GM19025 (cell line): ENCODE measurements at regions not wholly inside any gene's neighbourhood (a gene's known extent, or its start where the extent isn't known, plus 50 kb on each side); places are given as distances from the start of the nearest gene placed in this dataset.
"Not testable (repeated sequence)": the region's sequence is repeated elsewhere in the genome, so short reads cannot be mapped to it uniquely, and the experiment has no call there.

ENCODE experiments used
- ATAC-seq: cut with Tn5 transposase; IDR thresholded peaks from one replicate; pipeline ENCODE4 v1.9.1; 2021; ENCODE audit warnings: mild to moderate bottlenecking, low read depth, moderate library complexity; ENCODE audit not compliant: unreplicated experiment

DNA sequence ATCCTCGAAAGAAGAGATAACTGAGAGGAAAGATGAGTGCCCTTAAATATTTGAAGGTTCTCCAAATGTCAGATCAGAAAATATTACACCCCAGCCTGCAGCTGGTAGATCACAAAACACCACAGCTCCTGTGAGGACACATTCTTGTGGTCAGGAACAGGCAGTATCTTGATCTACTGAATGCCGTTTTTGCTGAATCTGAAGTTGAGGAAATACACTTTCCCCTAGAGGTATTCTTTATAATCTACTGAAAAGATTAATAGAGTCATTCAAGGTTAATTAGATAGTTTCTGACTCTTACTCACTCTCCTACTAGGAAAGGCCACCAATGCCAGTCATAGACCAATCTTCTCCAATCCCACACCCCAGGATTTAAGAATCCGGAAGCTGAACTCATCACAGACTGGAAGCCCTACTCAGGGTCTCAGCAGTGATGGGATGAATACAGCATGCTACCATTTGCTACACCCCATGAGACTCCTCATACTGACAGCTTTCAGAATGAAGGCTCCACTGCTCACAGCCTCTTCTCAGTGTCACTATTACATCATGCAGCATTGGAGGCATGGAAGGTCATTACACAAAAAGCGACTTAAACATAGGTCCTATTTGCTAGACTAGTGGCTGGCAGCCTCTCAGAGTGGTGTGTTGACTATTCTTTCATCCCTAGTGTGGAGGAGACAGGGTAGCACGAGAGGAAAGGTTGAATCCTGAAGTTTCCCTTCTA, 143.9 kb upstream of the SLC1A3 start:
- ATAC-seq: no peak

DNA sequence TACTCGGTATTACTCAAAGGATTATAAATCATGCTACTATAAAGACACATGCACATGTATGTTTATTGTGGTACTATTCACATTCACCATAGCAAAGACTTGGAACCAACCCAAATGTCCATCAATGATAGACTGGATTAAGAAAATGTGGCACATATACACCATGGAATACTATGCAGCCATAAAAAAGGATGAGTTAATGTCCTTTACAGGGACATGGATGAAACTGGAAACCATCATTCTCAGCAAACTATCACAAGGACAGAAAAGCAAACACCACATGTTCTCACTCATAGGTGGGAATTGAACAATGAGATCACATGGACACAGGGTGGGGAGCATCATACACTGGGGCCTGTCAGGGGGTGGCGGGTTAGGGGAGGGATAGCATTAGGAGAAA, 130.5 kb upstream of the SLC1A3 start:
- ATAC-seq: not testable (repeated sequence)

DNA sequence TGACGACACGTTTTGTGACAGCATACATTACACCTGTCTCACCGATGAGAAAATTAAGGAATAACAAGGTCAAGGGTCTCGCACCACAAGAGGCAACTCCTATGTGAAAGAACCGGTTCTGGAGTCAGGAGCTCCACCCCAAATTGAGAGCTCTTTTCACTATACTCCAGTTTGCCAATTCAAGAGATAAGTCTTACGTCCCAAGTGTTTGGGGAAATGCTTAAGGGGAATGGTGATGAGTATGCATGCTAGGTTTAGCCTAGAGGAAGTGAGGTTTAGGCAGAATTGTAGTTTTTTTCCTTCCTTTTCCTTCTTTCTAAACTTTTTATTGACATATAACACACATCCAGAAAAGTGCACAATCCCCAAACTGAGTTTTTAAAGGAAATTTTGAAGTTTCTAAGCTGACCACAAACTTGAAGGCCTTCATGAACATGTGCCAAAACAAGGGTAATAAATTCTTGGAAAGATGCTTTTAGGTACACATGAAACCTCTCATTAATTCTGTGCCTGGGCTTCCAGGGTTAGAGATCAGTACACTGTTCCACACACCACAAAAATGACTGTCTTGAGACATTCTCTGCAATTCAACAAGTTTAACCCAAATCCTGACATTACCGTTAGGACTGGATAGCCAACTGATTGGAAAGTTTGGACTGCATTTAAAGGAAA, 127.6 kb upstream of the SLC1A3 start:
- ATAC-seq: no peak

DNA sequence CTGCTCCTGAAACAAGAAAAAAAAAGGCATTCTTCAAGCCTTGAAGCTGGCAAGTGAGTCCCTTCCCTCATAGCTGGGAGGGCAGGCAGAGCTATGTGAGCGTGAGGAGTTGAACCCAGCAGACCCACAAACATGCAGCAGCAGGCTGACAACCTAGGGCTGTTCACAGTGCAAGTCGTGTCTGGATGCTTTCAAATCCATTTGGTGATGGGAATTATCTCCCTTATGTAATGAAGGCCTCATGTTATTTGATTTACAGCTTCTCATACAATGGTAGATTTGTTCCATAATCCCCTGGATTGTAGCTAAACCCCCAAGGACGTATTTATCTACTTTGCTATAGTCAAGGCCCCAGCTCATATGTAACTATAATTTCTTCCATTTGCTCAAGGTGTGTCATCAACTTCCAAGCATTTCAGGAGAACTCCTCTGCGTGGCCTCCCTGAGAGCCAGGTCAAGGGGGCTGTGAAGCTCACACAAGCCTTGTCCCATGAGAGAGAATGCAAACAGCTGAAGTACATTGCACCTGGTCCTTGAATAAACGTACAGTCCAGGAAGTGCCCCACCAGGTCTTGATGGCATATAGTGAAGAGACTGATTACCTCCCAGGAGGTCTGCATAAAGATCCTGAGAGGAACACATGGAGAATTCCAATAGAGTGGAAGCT, 124.8 kb upstream of the SLC1A3 start:
- no peak for ATAC-seq

DNA sequence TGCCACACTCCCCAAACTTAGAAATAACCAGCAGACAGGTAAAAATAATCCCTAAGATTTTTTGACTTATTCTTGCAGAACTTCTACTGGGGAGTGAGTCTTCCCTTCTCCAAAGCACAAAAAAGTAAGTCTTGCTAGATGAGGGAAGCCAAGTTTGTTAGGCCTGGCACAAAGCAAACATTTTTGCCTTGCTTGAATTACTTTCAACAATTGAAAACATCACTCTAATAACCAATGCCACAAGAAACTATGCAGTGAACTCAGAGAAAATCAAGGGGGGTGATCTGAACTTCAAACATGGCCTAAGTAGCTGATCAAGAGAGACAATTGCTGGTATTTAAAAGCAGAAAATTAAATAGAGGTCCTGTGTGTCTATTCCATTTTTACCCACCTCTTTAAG, 123.6 kb upstream of the SLC1A3 start:
- no peak for ATAC-seq

DNA sequence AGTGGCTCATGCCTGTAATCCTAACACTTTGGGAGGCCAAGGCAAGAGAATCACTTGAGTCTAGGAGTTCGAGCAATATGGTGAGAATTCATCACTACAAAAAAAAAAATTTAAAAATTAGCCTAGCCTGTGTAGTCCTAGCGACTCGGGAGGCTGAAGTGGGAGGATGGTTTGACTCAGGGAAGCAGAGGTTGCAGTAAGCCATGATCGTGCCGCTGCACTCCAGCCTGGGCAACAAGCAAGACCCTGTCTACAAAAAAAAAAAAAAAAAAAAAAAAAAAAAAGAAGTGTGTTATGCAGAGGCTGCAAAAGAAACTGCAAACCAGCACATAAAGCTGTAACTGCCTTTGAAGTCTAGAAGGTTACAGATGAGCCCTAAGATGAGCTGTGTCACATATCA, 116.9 kb upstream of the SLC1A3 start:
- no peak for ATAC-seq

DNA sequence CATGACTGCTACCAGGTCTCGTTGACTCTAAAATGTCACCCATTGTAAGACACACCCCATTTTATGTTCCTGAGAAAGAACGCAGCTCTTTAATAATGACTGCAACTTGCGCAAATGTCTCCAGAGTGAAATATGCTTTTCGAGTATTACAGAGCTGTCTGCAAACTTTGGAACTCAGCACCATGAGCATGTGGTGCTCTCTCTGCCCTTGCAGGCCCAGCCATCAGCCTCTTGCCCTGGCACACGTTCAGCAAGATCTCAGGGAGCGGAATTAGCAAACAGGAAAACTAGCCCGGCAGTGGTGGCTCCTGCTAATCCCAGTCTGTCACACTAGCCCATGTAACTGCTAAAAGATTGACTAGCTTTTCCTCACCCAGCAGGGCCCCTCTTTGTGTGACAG, 114.5 kb upstream of the SLC1A3 start:
- ATAC-seq: no peak

DNA sequence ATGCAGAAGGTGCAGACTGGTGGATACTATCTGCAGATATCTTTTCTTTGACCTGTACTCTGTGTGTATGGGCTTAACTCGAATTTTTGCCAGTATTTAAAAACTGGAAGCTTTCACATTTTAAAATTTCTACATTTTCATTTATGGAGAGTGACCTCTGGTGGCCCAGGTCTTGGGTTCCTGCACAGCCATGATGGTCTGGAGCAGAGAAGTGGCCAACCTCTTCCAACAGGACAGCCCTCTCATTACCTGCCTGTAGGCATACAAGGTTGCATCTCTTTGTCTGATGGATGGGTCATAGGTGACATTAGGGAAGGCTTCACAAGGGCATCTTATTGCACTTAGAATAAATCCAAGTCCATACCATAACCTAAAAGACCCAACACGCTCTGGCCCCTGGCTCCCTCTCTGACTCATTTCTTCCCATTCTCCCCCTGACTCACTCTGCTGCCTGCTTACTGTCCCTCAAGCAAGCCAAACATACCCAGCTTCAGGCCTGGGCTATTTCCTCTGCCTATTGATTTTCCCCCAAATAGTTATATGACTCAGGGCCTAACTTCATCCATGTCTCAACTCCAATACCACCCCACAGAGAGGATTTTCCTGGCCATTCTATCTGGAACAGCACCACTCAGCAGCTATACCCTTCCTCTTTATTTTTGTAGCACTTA, 113.3 kb upstream of the SLC1A3 start:
- ATAC-seq: no peak

DNA sequence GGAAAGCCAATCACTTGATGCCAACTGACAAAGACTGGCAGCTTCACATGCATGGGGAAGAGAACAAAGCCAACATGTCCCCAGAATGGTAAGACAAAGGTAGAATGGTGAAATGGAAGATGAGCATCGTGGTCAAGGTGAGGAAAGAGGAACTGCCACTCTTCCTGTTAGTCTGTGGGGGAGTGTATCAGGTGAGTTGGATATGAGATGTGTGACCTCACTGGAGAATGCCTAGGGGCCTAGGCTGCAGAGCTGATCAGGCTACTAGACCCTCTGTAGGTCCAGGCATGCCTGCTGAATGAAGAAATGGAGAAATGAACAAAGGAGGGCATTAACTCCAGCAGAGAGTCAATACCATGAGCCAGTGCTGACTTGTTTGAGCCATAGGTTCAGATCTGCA, 112.4 kb upstream of the SLC1A3 start:
- ATAC-seq: no peak

DNA sequence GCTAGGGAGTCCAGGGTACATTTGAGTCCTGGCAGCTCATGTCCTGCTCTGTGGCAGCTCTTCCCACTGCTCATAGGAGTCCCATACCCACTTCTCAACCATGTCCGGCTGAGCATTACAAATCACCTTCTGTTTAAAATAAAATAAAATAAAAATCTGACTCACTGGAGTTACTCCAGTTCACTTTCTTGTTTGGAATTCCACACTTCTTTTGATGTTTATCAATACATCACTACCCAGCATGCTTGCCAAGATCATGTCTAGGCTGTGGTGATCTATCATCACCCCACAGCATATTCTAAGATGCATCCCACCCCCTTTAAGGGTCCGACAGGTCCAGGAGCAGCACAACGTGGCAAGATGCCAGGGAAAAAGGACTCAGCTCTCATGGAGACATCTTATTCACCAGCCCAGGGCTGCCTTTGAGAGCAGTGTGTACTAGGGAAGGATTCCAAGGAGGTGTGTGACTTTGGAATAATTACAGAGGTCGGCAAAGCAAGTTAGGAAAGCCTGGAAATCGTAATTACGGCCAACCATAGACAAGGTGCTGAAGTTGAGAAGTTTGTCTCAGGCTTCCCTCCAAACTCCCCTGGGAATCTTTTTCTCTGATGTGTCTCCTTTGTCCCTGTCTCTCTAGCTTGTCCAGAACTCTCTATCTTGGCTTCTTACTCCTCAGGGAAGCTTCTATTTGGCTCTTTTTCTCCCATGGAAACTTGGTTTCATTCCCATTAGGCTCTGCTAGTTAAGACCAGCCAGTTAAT, 111.4 kb upstream of the SLC1A3 start:
- no peak for ATAC-seq

DNA sequence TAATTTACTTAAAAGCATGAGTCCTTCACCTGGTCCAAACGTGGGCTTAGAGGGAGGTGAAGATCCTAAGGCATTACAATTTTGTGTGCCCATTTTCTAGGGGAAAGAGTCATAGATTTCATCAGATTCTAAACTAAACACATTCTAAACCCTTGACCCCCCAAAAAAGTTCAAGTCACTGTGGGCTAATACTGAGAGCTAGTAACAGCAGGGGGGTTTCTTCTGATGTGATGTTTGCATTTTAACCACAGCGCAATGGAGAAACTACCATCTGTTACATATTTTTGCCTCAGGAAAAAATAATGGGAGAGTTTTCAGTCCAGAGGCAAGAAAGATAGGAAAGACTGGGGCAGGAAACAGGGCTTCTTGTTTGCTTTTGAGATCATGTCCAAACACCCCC, 110.8 kb upstream of the SLC1A3 start:
- no peak for ATAC-seq

DNA sequence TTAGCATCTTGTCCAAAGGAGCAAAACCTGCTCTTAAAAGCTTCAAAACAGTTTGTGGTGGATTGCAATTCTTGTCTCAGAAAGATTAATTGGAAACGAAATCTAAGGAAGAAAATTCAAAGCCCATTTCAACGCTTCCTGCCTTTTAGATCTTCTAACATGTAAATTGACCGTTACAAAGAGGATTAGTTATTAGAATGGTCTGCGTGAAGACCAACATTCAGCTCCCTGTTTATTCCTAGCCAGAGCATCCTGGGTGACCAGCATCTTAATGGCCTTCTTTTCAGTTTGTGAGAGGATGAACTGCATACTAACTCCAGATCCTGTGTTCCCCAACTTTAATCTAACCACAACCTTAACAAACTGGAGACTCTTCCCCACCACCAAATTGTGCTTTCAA, 109.9 kb upstream of the SLC1A3 start:
- no peak for ATAC-seq

DNA sequence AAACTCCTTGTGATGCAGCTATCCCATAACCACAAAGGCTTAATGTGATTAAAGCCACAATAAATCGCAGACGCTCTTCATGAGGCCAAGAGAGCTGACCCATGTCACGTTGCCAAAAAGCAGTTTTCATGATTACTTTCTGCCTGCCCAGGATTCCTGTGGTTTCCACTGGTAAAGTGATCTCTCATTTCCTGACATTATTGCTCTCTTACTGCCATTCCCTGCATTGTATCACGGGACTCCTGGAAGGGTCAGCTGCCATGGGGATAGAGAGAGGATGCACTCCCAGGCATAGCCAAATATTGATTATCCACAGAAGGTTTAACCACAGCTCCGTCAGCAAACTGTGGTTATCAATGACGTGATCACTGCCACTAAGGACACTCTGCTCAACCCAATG, 103.8 kb upstream of the SLC1A3 start:
- ATAC-seq: no peak

DNA sequence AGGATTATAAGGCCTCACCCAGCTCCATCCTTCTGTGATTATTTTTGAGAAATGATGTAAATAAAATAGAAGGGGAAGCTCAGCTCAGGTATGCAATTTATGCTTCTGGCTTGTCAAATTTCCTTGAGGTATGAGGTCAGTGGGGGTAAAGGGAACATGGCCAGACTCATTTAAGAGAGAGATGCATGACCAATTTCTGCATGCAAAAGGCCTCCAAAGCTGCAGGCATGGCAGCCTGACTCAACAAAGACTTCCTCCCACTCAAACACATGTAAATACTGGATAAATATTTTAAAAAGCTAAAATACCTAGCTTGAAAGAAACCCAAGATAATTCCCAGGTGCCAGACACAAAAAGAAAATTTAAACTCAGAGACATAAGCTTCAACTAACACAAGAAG, 101.4 kb upstream of the SLC1A3 start:
- no peak for ATAC-seq

DNA sequence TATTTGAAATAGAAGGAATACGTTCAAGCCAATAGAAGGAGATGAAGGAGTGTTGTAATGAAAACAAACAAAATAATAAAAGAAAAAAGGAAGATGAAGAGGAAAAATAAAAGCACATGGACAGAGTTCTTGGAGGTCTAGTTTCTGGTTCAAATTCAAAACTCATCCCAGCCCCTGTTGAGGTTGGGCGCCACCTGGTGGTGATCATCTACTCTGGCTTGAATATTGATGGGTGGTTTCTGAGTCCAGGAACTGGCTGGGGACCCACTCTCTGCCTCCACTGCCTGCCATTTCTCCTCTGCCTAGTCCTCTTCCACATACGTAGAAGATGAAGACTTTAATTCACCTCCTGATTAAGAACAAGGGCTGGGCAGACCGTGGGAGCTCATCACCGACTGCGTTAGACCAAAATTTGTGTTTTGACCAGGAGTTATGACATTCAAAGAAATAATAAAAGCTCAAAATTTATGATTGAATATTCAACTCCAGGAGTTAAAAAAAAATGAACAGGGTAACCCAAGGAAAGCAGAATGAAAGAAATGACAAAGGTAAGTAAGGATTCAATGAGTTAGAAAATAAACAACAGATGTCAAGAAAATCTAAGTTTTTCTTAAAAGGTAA, 99.0 kb upstream of the SLC1A3 start:
- peak; percentile 66 for ATAC-seq

DNA sequence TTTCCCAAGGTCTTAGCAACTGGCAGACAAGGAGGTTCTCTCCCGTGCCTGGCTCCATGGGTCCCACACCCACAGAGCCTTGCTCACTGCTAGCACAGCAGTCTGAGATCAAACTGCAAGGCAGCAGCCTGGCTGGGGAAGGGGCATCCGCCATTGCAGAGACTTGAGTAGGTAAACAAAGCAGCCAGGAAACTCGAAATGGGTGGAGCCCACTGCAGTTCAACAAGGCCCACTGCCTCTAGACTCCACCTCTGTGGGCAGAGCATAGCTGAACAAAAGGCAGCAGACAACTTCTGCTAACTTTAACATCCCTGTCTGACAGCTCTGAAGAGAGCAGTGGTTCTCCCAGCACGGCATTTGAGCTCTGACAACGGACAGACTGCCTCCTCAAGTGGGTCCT, 98.1 kb upstream of the SLC1A3 start:
- not testable (repeated sequence) for ATAC-seq

DNA sequence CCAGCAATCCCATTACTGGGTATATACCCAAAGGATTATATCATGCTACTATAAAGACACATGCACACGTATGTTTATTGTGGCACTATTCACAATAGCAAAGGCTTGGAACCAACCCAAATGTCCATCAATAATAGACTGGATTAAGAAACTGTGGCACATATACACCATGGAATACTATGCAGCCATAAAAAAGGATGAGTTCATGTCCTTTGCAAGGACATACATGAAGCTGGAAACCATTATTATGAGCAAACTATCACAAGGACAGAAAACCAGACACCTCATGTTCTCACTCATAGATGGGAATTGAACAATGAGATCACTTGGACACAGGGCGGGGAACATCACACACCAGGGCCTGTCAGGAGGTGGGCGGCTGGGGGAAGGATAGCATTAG, 92.8 kb upstream of the SLC1A3 start:
- ATAC-seq: not testable (repeated sequence)

DNA sequence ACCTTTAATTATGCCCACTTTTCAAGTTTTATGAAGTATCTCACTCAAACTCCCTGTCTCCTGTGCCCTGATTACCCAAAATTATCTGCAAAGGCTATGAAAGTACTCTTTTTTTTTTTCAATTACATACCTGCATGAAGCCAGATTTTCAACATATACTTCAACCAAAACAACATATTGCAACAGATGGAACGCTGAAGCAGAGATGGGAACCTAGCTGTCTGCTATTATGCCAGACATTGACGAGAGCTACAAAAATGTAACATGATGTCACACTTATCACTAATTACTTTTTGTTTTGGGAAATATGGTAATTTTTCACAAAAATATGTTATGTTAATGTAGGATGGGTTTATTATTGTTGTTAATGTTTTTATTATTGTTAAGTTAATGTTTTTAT, 86.5 kb upstream of the SLC1A3 start:
- no peak for ATAC-seq

DNA sequence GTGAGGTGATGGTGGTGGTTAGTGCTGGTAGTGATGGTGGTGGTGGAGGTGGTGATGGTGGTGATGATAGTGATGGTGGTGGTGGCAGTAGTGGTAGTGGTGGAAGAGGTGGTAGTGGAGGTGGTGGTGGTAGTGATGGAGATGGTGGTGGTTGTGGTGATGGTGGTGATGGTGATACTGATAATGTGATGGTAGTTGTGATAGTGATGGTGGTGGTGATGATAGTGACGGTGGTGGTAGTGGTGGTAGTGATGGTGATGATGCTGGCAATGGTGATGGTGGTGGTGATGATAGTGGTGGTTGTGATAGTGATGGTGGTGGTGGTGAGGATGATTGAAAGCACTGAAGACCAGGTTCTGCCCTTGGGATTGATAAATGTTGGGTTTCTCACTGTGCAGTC, 85.2 kb upstream of the SLC1A3 start:
- no peak for ATAC-seq
